ENCODE measurements at regions not wholly inside any gene's neighbourhood (a gene's known extent, or its start where the extent isn't known, plus 50 kb on each side); places are given as distances from the start of the nearest gene placed in this dataset.

DNA sequence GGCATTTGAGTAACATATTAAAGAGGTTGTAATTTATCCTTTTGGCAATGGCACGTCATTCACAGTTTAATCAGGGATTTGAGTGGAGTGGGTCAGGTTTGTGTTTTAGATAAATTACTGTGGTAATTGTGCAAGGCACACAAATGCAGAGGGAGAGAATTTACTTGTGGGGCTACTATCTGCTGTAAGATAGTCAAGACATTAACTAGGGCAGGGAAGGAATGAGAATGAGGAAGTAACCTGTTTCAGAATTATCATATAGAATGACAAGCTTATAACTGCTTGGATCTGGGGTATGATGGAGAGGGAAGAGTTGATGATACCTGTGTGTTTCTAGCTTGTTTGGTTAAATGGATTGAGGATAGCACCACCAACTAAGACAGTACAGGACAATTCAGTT, 58.9 kb upstream of the ZSWIM2 start:
- H3K27ac ChIP-seq (ENCODE audit: extremely low read depth, low read depth, low read length), result no peak overlapping the region
- no peaks in the 10 kb centered on the region for H3K4me1 ChIP-seq (ENCODE audit: control insufficient read depth, insufficient read depth, low read length)
- H3K36me3 ChIP-seq (ENCODE audit: control insufficient read depth in 2 of 2, insufficient read depth in 1 of 2, low read length in 2 of 2), result no peaks in the 10 kb centered on the region
- no peaks in the 10 kb centered on the region for H3K9me3 ChIP-seq (ENCODE audit: control insufficient read depth, insufficient read depth, low read depth, low read length)
- no peak for TF ChIP-seq ZNF670 (tag by site-specific recombination; IDR thresholded peaks at IDR 0.05; ENCODE audit: low read depth)
- TF ChIP-seq ZNF792 (tag by site-specific recombination; IDR thresholded peaks at IDR 0.05), result no peak
- TF ChIP-seq ZNF214 (tag by site-specific recombination; IDR thresholded peaks at IDR 0.05; ENCODE audit: borderline replicate concordance), result no peak
- H3K4me3 ChIP-seq (ENCODE audit: low read depth, low read length), result no peak overlapping the region
- ChIA-PET POLR2A (no interaction called here), CTCF (no interaction called here)

GRCh38 chr2:186903216-186903615, 54.2 kb upstream of the ZSWIM2 start:
- Histone ChIP-seq H3K9me3 (ENCODE audit: control insufficient read depth, insufficient read depth, low read depth, low read length) (no peaks in the 10 kb centered on the region), H3K4me3 (ENCODE audit: low read depth, low read length) (no peak overlapping the region), H3K4me1 (ENCODE audit: control insufficient read depth, insufficient read depth, low read length) (no peaks in the 10 kb centered on the region), H3K27ac (ENCODE audit: extremely low read depth, low read depth, low read length) (no peak overlapping the region), H3K36me3 (ENCODE audit: control insufficient read depth in 2 of 2, insufficient read depth in 1 of 2, low read length in 2 of 2) (no peaks in the 10 kb centered on the region)
- peak; percentile 46 for TF ChIP-seq ZNF654 (tag by site-specific recombination; IDR thresholded peaks at IDR 0.05; ENCODE audit: low read depth)
- TF ChIP-seq ZNF10 (tag by site-specific recombination; IDR thresholded peaks at IDR 0.05), result no peak
- TF ChIP-seq ZNF555 (tag by site-specific recombination; conservative IDR thresholded peaks at IDR 0.05), result no peak
- CTCF ChIA-PET, result no interaction called here
- POLR2A ChIA-PET, result no interaction called here

Measured in HEK293 (cell line).